ENCODE measurements at regions not wholly inside any gene's neighbourhood (a gene's known extent, or its start where the extent isn't known, plus 50 kb on each side); places are given as distances from the start of the nearest gene placed in this dataset.

- TF ChIP-seq, protein P1, sequence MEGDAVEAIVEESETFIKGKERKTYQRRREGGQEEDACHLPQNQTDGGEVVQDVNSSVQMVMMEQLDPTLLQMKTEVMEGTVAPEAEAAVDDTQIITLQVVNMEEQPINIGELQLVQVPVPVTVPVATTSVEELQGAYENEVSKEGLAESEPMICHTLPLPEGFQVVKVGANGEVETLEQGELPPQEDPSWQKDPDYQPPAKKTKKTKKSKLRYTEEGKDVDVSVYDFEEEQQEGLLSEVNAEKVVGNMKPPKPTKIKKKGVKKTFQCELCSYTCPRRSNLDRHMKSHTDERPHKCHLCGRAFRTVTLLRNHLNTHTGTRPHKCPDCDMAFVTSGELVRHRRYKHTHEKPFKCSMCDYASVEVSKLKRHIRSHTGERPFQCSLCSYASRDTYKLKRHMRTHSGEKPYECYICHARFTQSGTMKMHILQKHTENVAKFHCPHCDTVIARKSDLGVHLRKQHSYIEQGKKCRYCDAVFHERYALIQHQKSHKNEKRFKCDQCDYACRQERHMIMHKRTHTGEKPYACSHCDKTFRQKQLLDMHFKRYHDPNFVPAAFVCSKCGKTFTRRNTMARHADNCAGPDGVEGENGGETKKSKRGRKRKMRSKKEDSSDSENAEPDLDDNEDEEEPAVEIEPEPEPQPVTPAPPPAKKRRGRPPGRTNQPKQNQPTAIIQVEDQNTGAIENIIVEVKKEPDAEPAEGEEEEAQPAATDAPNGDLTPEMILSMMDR (IDR thresholded peaks at IDR 0.05): no peak
- TF ChIP-seq POLR2A (IDR thresholded peaks at IDR 0.05): no peak
These were observed 490.3 kb upstream of the IRAK1BP1 start for GRCh38 chr6:78377056-78377455.

Data from adrenal gland (tissue), 5 donors.